H9 (cell line): ENCODE measurements at regions not wholly inside any gene's neighbourhood (a gene's known extent, or its start where the extent isn't known, plus 50 kb on each side); places are given as distances from the start of the nearest gene placed in this dataset.

Experiments
- DNase-seq: peaks from one replicate; pipeline ENCODE4 v3.0.0-alpha.2; 2017
- H2AFZ ChIP-seq: one replicate; pipeline ENCODE4 v1.6.1; 2013; ENCODE audit warnings: mild to moderate bottlenecking, low read length, control low read depth, moderate library complexity
- H2AK5ac ChIP-seq: 2 replicates; pipeline ENCODE4 v1.6.1; 2013; ENCODE audit warnings: low read length, control low read depth, mixed read lengths; ENCODE audit not compliant: insufficient read length
- H2BK120ac ChIP-seq: one replicate; pipeline ENCODE4 v1.6.1; 2013; ENCODE audit warnings: low read depth, mild to moderate bottlenecking, low read length, control low read depth, inconsistent platforms; ENCODE audit not compliant: poor library complexity, severe bottlenecking
- H2BK12ac ChIP-seq: 2 replicates; pipeline ENCODE4 v1.6.1; 2013; ENCODE audit warnings: low read length, control low read depth, mixed read lengths, low read depth; ENCODE audit not compliant: insufficient read length
- H2BK15ac ChIP-seq: 2 replicates; pipeline ENCODE4 v1.6.1; 2013; ENCODE audit warnings: low read depth, low read length, control low read depth
- H2BK20ac ChIP-seq: one replicate; pipeline ENCODE4 v1.6.1; 2013; ENCODE audit warnings: low read depth, mild to moderate bottlenecking, low read length, control low read depth, inconsistent platforms; ENCODE audit not compliant: poor library complexity, severe bottlenecking
- H2BK5ac ChIP-seq: 2 replicates; pipeline ENCODE4 v1.6.1; 2013; ENCODE audit warnings: low read length, control low read depth, mixed read lengths; ENCODE audit not compliant: insufficient read length
- H3K14ac ChIP-seq: 2 replicates; pipeline ENCODE4 v1.6.1; 2013; ENCODE audit warnings: low read length, control low read depth; ENCODE audit not compliant: insufficient read depth
- H3K18ac ChIP-seq: 2 replicates; pipeline ENCODE4 v1.6.1; 2013; ENCODE audit warnings: low read depth, mild to moderate bottlenecking, mixed read lengths, low read length, control low read depth; ENCODE audit not compliant: insufficient read length
- H3K23ac ChIP-seq: 2 replicates; pipeline ENCODE4 v1.6.1; 2013; ENCODE audit warnings: low read length, control low read depth, mixed read lengths, low read depth; ENCODE audit not compliant: insufficient read length
- H3K23me2 ChIP-seq: 2 replicates; pipeline ENCODE4 v1.6.1; 2013; ENCODE audit warnings: low read depth, mild to moderate bottlenecking, mixed read lengths, low read length, control low read depth; ENCODE audit not compliant: insufficient read length, poor library complexity, severe bottlenecking
- H3K27ac ChIP-seq: 2 replicates; pipeline ENCODE4 v1.5.1; 2013; ENCODE audit warnings: low read length, control low read depth, mixed read lengths, low read depth; ENCODE audit not compliant: insufficient read length
- H3K27me3 ChIP-seq: 2 replicates; pipeline ENCODE4 v1.6.1; 2013; ENCODE audit warnings: low read length, control low read depth, inconsistent platforms; ENCODE audit not compliant: insufficient read depth
- H3K4ac ChIP-seq: 2 replicates; pipeline ENCODE4 v1.6.1; 2013; ENCODE audit warnings: low read depth, mild to moderate bottlenecking, control low read depth, inconsistent platforms, low read length, moderate library complexity
- H3K4me1 ChIP-seq: 2 replicates; pipeline ENCODE4 v1.6.1; 2013; ENCODE audit warnings: low read length, control low read depth, inconsistent platforms; ENCODE audit not compliant: insufficient read depth
- H3K4me2 ChIP-seq: 2 replicates; pipeline ENCODE4 v1.6.1; 2013; ENCODE audit warnings: low read length, control low read depth, mixed read lengths; ENCODE audit not compliant: insufficient read length, insufficient read depth
- H3K56ac ChIP-seq: 2 replicates; pipeline ENCODE4 v1.6.1; 2013; ENCODE audit warnings: low read depth, mild to moderate bottlenecking, mixed read lengths, low read length, control low read depth; ENCODE audit not compliant: insufficient read length
- H3K79me1 ChIP-seq: 2 replicates; pipeline ENCODE4 v1.6.1; 2013; ENCODE audit warnings: low read depth, mild to moderate bottlenecking, moderate library complexity, low read length, control low read depth, inconsistent platforms; ENCODE audit not compliant: insufficient read depth, poor library complexity, severe bottlenecking
- H3K79me2 ChIP-seq: 2 replicates; pipeline ENCODE4 v1.6.1; 2013; ENCODE audit warnings: low read length, control low read depth, inconsistent platforms; ENCODE audit not compliant: insufficient read depth
- H3K9ac ChIP-seq: 2 replicates; pipeline ENCODE4 v1.6.1; 2013; ENCODE audit warnings: low read length, control low read depth, mixed read lengths; ENCODE audit not compliant: insufficient read length; ENCODE audit errors: extremely low read depth
- H3K9me3 ChIP-seq: one replicate; pipeline ENCODE4 v1.6.1; 2013; ENCODE audit warnings: low read depth, low read length, inconsistent platforms; ENCODE audit not compliant: control insufficient read depth
- H3T11ph ChIP-seq: one replicate; pipeline ENCODE4 v1.6.1; 2013; ENCODE audit warnings: mild to moderate bottlenecking, low read length, control low read depth, inconsistent platforms
- H4K20me1 ChIP-seq: one replicate; pipeline ENCODE4 v1.6.1; 2013; ENCODE audit not compliant: control insufficient read depth, insufficient read length, insufficient read depth
- H4K5ac ChIP-seq: 2 replicates; pipeline ENCODE4 v1.6.1; 2013; ENCODE audit warnings: low read depth, mild to moderate bottlenecking, mixed read lengths, low read length, control low read depth; ENCODE audit not compliant: insufficient read length
- H4K8ac ChIP-seq: replicated peaks from 2 replicates; pipeline ENCODE4 v1.6.1; 2013; ENCODE audit warnings: low read length, control low read depth, mixed read lengths, low read depth; ENCODE audit not compliant: insufficient read length
- H4K91ac ChIP-seq: 2 replicates; pipeline ENCODE4 v1.6.1; 2013; ENCODE audit warnings: low read depth, mild to moderate bottlenecking, moderate library complexity, mixed read lengths, low read length, control low read depth; ENCODE audit not compliant: insufficient read length
- H3K27ac Mint-ChIP-seq, 3 experiments: 2 replicates in 2 of 3; 3 replicates in 1 of 3; pipeline ENCODE4 v1.8.0; 2020 to 2021; ENCODE audit warnings: mixed read lengths in 3 of 3, mild to moderate bottlenecking in 1 of 3, moderate library complexity in 1 of 3
- H3K27me3 Mint-ChIP-seq: 2 replicates; pipeline ENCODE4 v1.8.0; 2021; ENCODE audit warnings: low read depth, mild to moderate bottlenecking, moderate library complexity, mixed read lengths
- H3K36me3 Mint-ChIP-seq, 3 experiments: 2 replicates in 2 of 3; 3 replicates in 1 of 3; pipeline ENCODE4 v1.8.0; 2020 to 2021; ENCODE audit warnings: low read depth in 3 of 3, mixed read lengths in 3 of 3; ENCODE audit not compliant: insufficient read depth in 1 of 3
- H3K4me1 Mint-ChIP-seq, 2 experiments: 2 replicates each; pipeline ENCODE4 v1.8.0; 2020; ENCODE audit warnings: mixed read lengths in 2 of 2
- H3K4me3 Mint-ChIP-seq, 2 experiments: 2 replicates in 1 of 2; 3 replicates in 1 of 2; pipeline ENCODE4 v1.8.0; 2020 to 2021; ENCODE audit warnings: mild to moderate bottlenecking in 2 of 2, mixed read lengths in 2 of 2, moderate library complexity in 1 of 2
- H3K9me3 Mint-ChIP-seq, 2 experiments: 2 replicates in 1 of 2; 3 replicates in 1 of 2; pipeline ENCODE4 v1.8.0; 2020; ENCODE audit warnings: mild to moderate bottlenecking in 2 of 2, mixed read lengths in 2 of 2, moderate library complexity in 1 of 2
- CTCF ChIP-seq: fragments of 200-600 bp; sonication (generic); conservative IDR thresholded peaks from 3 replicates; pipeline ENCODE4 v1.8.0; 2021; ENCODE audit warnings: antibody characterized with exemption, mild to moderate bottlenecking
- WGBS: extraction: QIAGEN DNeasy Blood & Tissue Kit; methylation state at CpG from one replicate; pipeline ENCODE4 v1.1.7; 2013; ENCODE audit warnings: missing lambda C conversion rate, low lambda C conversion rate, mixed read lengths; ENCODE audit not compliant: insufficient read length; ENCODE audit errors: extremely low coverage; 5-methylcytosine and 5-hydroxymethylcytosine counted together

- H3K23ac ChIP-seq, result no peak overlapping the region
- H3K9me3 Mint-ChIP-seq, result peaks cover 0 to 2% of the 10 kb centered on the region in 2 experiments; a peak in 1 of 5 replicates
Measured at GRCh38 chr6:40320947-40321346, 266.2 kb downstream of the LRFN2 start.

More at GRCh38 chr6:40320947-40321346, 266.2 kb downstream of the LRFN2 start:
- no peak overlapping the region for H2BK20ac ChIP-seq
- Mint-ChIP-seq H3K4me1 (peaks cover 23 to 26% of the 10 kb centered on the region in 2 experiments), H3K27ac (no peak overlapping the region; a peak in 1 of 7 replicates), H3K36me3 (no peaks in the 10 kb centered on the region), H3K4me3 (no peak overlapping the region), H3K27me3 (peaks cover 29% of the 10 kb centered on the region)
- no peak overlapping the region for H2BK15ac ChIP-seq
- H4K5ac ChIP-seq, result no peak overlapping the region
- no peaks in the 10 kb centered on the region for H3K9me3 ChIP-seq
- no peak overlapping the region for H3K9ac ChIP-seq
- DNase-seq, result no peak
- H3K27ac ChIP-seq, result no peak overlapping the region
- no peak overlapping the region for H3T11ph ChIP-seq
- H2BK120ac ChIP-seq, result no peak overlapping the region
- no CpG with 5 or more reads among the region's 2 CpGs for WGBS
- no peaks in the 10 kb centered on the region for H4K20me1 ChIP-seq
- H4K8ac ChIP-seq, result no peak overlapping the region
- H2AFZ ChIP-seq, result no peak overlapping the region
- no peak overlapping the region for H2AK5ac ChIP-seq
- H3K4ac ChIP-seq, result no peak overlapping the region
- H3K14ac ChIP-seq, result no peak overlapping the region
- H3K4me2 ChIP-seq, result no peak overlapping the region
- no peak overlapping the region for H3K56ac ChIP-seq
- H3K18ac ChIP-seq, result no peak overlapping the region
- H3K79me1 ChIP-seq, result no peaks in the 10 kb centered on the region
- peaks cover 3% of the 10 kb centered on the region for H3K23me2 ChIP-seq
- peaks cover 4% of the 10 kb centered on the region; the same call in 1 of the 2 replicates for H3K4me1 ChIP-seq
- no peak overlapping the region for H2BK5ac ChIP-seq
- H4K91ac ChIP-seq, result no peak overlapping the region
- TF ChIP-seq CTCF, result no peak
- no peaks in the 10 kb centered on the region; the same call in 1 of the 2 replicates for H3K27me3 ChIP-seq
- no peaks in the 10 kb centered on the region for H3K79me2 ChIP-seq
- no peak overlapping the region for H2BK12ac ChIP-seq
